ENCODE measurements at regions not wholly inside any gene's neighbourhood (a gene's known extent, or its start where the extent isn't known, plus 50 kb on each side); places are given as distances from the start of the nearest gene placed in this dataset.

- H3K4me3 ChIP-seq (ENCODE audit: extremely low read depth in 1 of 4, insufficient read depth in 2 of 4, low read depth in 3 of 4, low read length in 4 of 4): no peak overlapping the region
- no peak overlapping the region for H3K14ac ChIP-seq (ENCODE audit: insufficient read length)
- no peak overlapping the region for H3K4me2 ChIP-seq (ENCODE audit: insufficient read depth in 1 of 2, low read depth in 2 of 2, low read length in 2 of 2)
- H3K79me2 ChIP-seq (ENCODE audit: control insufficient read depth in 1 of 2, insufficient read depth in 2 of 2, low read length in 2 of 2): no peaks in the 10 kb centered on the region
- no peak overlapping the region for H2BK120ac ChIP-seq (replicated peaks; ENCODE audit: low read depth, low read length)
- H3K79me1 ChIP-seq (ENCODE audit: low read depth, low read length): no peaks in the 10 kb centered on the region
- H2BK20ac ChIP-seq (ENCODE audit: low read length): no peak overlapping the region
- 92% methylated on average over 8 of the region's 8 CpGs; no CpG with 5 or more reads in 1 of the 2 experiments for WGBS, 2 experiments (ENCODE audit: extremely low coverage in 1 of 2, insufficient coverage in 1 of 2, insufficient read length in 1 of 2, insufficient replicate concordance in 2 of 2, low coverage in 1 of 2, low lambda C conversion rate in 2 of 2, missing lambda C conversion rate in 1 of 2)
- H3K36me3 ChIP-seq (ENCODE audit: control insufficient read depth in 2 of 4, insufficient read depth in 4 of 4, low read length in 3 of 4): no peaks in the 10 kb centered on the region
- H2BK15ac ChIP-seq (ENCODE audit: low read length): no peak overlapping the region
- no peak overlapping the region for H2AFZ ChIP-seq (ENCODE audit: low read length)
- H2BK5ac ChIP-seq (ENCODE audit: low read depth, low read length): no peak overlapping the region
- no peaks in the 10 kb centered on the region for H3K4me1 ChIP-seq (replicated peaks in 1 of 4; ENCODE audit: control insufficient read depth in 3 of 4, insufficient read depth in 4 of 4, low read length in 3 of 4)
- no peak overlapping the region for H4K8ac ChIP-seq (ENCODE audit: extremely low read depth, insufficient read depth, low read length)
- no peak overlapping the region for H3K56ac ChIP-seq (replicated peaks; ENCODE audit: insufficient read length, low read depth, low read length)
- H2BK12ac ChIP-seq (ENCODE audit: low read depth, low read length): no peak overlapping the region
- no peaks in the 10 kb centered on the region for H4K20me1 ChIP-seq (replicated peaks in 1 of 2; ENCODE audit: control insufficient read depth in 1 of 2, insufficient read depth in 2 of 2, low read length in 2 of 2)
- FAIRE-seq (no peak), DNase-seq (ENCODE audit: low read depth in 1 of 2, low spot score in 2 of 2) (no peak)
- no peaks in the 10 kb centered on the region for H3K27me3 ChIP-seq (replicated peaks in 1 of 4; ENCODE audit: control insufficient read depth in 3 of 4, extremely low read depth in 1 of 4, insufficient read depth in 3 of 4, low read length in 3 of 4)
- H2AK5ac ChIP-seq (ENCODE audit: low read depth, low read length): no peak overlapping the region
- H3K23ac ChIP-seq (ENCODE audit: insufficient read length): no peak overlapping the region
- CTCF ChIA-PET (ENCODE audit: partially characterized antibody): interaction anchor here (0.9 kb wide), 1 partner anchor 15 kb away, joined by 3 read pairs; no protein-coding TSS in a partner anchor
- no peaks in the 10 kb centered on the region for H3K9me3 ChIP-seq (ENCODE audit: insufficient read depth in 2 of 2, low read depth in 1 of 2, low read length in 1 of 2)
- no peak overlapping the region for H3K4ac ChIP-seq (replicated peaks; ENCODE audit: insufficient read length, low read depth, low read length)
- no peak overlapping the region for H3K9ac ChIP-seq (replicated peaks in 1 of 4; ENCODE audit: extremely low read depth in 1 of 4, low read depth in 3 of 4, low read length in 3 of 4)
- H3K18ac ChIP-seq (ENCODE audit: extremely low read depth, low read length): no peak overlapping the region
- no peak overlapping the region for H4K5ac ChIP-seq (ENCODE audit: insufficient read length, low read depth, low read length)
- H4K91ac ChIP-seq (replicated peaks; ENCODE audit: insufficient read length, low read length): no peak overlapping the region
- POLR2A ChIA-PET (ENCODE audit: partially characterized antibody): no interaction called here
- no peaks in the 10 kb centered on the region for H3K23me2 ChIP-seq (ENCODE audit: low read depth, low read length)
- no peak overlapping the region for H3K27ac ChIP-seq (ENCODE audit: low read depth, low read length)
- no peak for TF ChIP-seq CREB1 (IDR thresholded peaks at IDR 0.05)
- TF ChIP-seq ZNF274 (IDR thresholded peaks at IDR 0.05; ENCODE audit: borderline replicate concordance, extremely low read depth, low read length): no peak
- no peak for TF ChIP-seq ASH2L (IDR thresholded peaks at IDR 0.05; ENCODE audit: low read length)
- TF ChIP-seq ATF2 (IDR thresholded peaks at IDR 0.05; ENCODE audit: low read length): no peak
- no peak for TF ChIP-seq GTF2F1 (IDR thresholded peaks at IDR 0.05; ENCODE audit: borderline replicate concordance, low read depth, low read length)
- no peak for TF ChIP-seq EP300 (IDR thresholded peaks at IDR 0.05; ENCODE audit: borderline replicate concordance in 1 of 2, low read depth in 2 of 2, low read length in 2 of 2)
- TF ChIP-seq CBX5 (IDR thresholded peaks at IDR 0.05; ENCODE audit: low read depth, low read length): no peak
- TF ChIP-seq POLR2A (IDR thresholded peaks at IDR 0.05; ENCODE audit: control extremely low read depth in 1 of 2, low read depth in 2 of 2, low read length in 2 of 2): no peak
- TF ChIP-seq CHD2 (IDR thresholded peaks at IDR 0.05; ENCODE audit: low read length): no peak
- no peak for TF ChIP-seq FOSL1 (IDR thresholded peaks at IDR 0.05; ENCODE audit: insufficient read depth, low read depth, low read length)
- TF ChIP-seq ATF3 (IDR thresholded peaks at IDR 0.05; ENCODE audit: insufficient read depth, low read depth, low read length): no peak
- TF ChIP-seq RBBP5 (IDR thresholded peaks at IDR 0.05; ENCODE audit: borderline replicate concordance, low read depth, low read length): no peak
- TF ChIP-seq RFX5 (IDR thresholded peaks at IDR 0.05; ENCODE audit: borderline replicate concordance, low read depth, low read length): no peak
Observed at GRCh38 chr19:31610018-31610417, 260.8 kb upstream of the TSHZ3 start.
